Prostate gland (tissue), 2 donors: ENCODE measurements at regions not wholly inside any gene's neighbourhood (a gene's known extent, or its start where the extent isn't known, plus 50 kb on each side); places are given as distances from the start of the nearest gene placed in this dataset.

Source experiments
- DNase-seq: peaks from one replicate; pipeline ENCODE4 v3.0.0-alpha.2; 2019; ENCODE audit warnings: low spot score
- H3K27ac ChIP-seq, 2 donors: fragments of 200-600 bp; sonication (generic); 2 replicates each; pipeline ENCODE4 v1.5.1; 2017 to 2019
- H3K27me3 ChIP-seq: fragments of 200-600 bp; sonication (generic); replicated peaks from 2 replicates; pipeline ENCODE4 v1.5.1; 2019; ENCODE audit not compliant: insufficient read depth
- H3K36me3 ChIP-seq, 2 donors: fragments of 200-600 bp; sonication (generic); 1 replicate in 1 of 2; 2 replicates in 1 of 2; pipeline versions ENCODE4 v1.5.1 to v1.8.1; 2017 to 2019
- H3K4me1 ChIP-seq: fragments of 200-600 bp; sonication (generic); replicated peaks from 2 replicates; pipeline ENCODE4 v1.5.1; 2019
- H3K4me3 ChIP-seq, 2 donors: fragments of 200-600 bp; sonication (generic); 2 replicates each; pipeline ENCODE4 v1.5.1; 2017 to 2019
- H3K9me3 ChIP-seq: fragments of 200-600 bp; sonication (generic); 2 replicates; pipeline ENCODE4 v1.5.1; 2017
- POLR2A ChIP-seq: fragments of 450-650 bp; IDR thresholded peaks from one replicate; pipeline ENCODE4 v1.6.1; 2016; ENCODE audit warnings: antibody characterized with exemption, mild to moderate bottlenecking
- POLR2AphosphoS5 ChIP-seq: sonication (generic); formaldehyde crosslinking; IDR thresholded peaks from one replicate; pipeline ENCODE4 v1.6.1; 2017; ENCODE audit warnings: antibody characterized with exemption
- WGBS: methylation state at CpG from one replicate; pipeline ENCODE4 v1.1.5; 2018; 5-methylcytosine and 5-hydroxymethylcytosine counted together
- intact Hi-C: fragments of 100-400 bp; cut with DNase I; formaldehyde crosslinking; loops from one replicate; pipeline ENCODE4 v1.14.2; 2022
- TF ChIP-seq, protein P1 (sequence below), 4 experiments: fragments of 200-600 bp in 2 of 4; fragments of 450-650 bp in 2 of 4; sonication (generic) in 2 of 4; IDR thresholded peaks; 1 replicate in 3 of 4; 2 replicates in 1 of 4; pipeline ENCODE4 v1.5.1; 2016 to 2019; ENCODE audit warnings: antibody characterized with exemption in 4 of 4, mild to moderate bottlenecking in 2 of 4, moderate library complexity in 2 of 4

DNA sequence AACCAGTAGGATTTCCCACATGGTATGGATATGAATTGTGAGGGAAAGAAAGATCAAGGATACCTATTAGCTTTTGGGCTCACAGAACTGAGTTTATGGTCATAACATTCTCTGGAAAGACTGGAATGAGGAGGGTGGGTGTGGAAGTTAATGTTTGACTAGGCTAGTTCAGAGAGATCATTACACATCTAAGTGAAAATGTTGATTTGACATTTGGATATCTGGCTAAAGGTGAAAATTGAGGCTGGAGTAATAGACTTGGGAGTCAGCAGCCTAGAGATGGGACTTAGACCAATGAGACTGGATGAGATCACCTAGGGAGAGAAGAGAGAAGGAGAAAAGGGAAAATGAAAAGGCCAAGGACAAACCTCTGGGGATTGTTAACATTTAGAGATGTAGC, 437.3 kb downstream of the CCSER2 start:
- Histone ChIP-seq H3K4me3 (no peak overlapping the region), H3K27ac (no peak overlapping the region), H3K4me1 (no peaks in the 10 kb centered on the region), H3K27me3 (no peaks in the 10 kb centered on the region), H3K9me3 (no peaks in the 10 kb centered on the region), H3K36me3 (no peaks in the 10 kb centered on the region)
- TF ChIP-seq POLR2AphosphoS5 (no peak), POLR2A (no peak)
- TF ChIP-seq, protein P1, sequence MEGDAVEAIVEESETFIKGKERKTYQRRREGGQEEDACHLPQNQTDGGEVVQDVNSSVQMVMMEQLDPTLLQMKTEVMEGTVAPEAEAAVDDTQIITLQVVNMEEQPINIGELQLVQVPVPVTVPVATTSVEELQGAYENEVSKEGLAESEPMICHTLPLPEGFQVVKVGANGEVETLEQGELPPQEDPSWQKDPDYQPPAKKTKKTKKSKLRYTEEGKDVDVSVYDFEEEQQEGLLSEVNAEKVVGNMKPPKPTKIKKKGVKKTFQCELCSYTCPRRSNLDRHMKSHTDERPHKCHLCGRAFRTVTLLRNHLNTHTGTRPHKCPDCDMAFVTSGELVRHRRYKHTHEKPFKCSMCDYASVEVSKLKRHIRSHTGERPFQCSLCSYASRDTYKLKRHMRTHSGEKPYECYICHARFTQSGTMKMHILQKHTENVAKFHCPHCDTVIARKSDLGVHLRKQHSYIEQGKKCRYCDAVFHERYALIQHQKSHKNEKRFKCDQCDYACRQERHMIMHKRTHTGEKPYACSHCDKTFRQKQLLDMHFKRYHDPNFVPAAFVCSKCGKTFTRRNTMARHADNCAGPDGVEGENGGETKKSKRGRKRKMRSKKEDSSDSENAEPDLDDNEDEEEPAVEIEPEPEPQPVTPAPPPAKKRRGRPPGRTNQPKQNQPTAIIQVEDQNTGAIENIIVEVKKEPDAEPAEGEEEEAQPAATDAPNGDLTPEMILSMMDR (IDR thresholded peaks at IDR 0.05): no peak
- intact Hi-C loops: no loop called here
- DNase-seq: no peak

DNA sequence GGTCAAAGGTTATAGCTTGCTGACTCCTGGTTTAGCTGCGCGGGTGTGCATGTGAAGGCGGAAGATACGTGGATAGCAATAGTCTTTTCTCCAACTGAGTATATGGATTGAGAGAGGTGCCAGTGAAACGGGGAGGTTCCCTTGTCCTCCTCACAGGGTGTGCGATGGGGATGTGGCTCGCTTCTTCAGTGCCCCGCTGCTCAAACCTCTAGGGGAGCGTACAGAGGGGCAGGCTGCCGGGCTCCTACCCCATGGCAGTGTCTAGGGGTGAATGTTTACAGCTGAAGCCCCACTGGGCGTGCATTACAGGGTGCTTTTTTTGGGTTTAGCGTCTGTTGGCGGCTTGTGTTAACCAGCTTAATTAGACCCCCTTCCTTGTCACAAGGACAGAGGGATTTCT, 438.5 kb downstream of the CCSER2 start:
- Histone ChIP-seq H3K4me1 (no peaks in the 10 kb centered on the region), H3K4me3 (no peak overlapping the region), H3K27ac (no peak overlapping the region), H3K9me3 (no peaks in the 10 kb centered on the region), H3K27me3 (no peaks in the 10 kb centered on the region), H3K36me3 (no peaks in the 10 kb centered on the region)
- TF ChIP-seq POLR2A: no peak
- TF ChIP-seq, protein P1 (IDR thresholded peaks at IDR 0.05): no peak
- TF ChIP-seq POLR2AphosphoS5: no peak
- intact Hi-C loops: no loop called here
- 91% methylated on average over 13 of the region's 13 CpGs for WGBS
- DNase-seq: no peak

DNA sequence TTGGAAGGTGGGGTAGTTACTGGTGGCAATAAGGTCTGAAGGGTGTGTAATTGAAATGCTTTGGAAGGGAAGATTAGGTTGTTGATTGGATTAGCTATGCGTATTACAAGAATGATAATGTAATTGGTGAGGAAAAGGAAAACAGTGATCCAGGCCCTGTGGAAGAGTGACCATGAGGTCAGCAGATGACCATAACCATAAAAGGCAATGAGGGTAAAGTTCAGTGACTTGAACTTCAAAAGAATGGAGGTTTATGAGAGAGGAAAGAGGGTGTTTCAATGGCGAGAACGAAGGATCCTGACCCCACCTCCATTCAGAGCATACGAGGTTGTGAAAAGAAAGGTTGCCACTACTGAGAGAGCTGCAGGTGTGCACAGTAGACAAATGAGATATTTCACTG, 439.7 kb downstream of the CCSER2 start:
- Histone ChIP-seq H3K4me3 (no peak overlapping the region), H3K4me1 (no peaks in the 10 kb centered on the region), H3K27ac (no peak overlapping the region), H3K27me3 (no peaks in the 10 kb centered on the region), H3K9me3 (no peaks in the 10 kb centered on the region), H3K36me3 (no peaks in the 10 kb centered on the region)
- no peak for TF ChIP-seq POLR2AphosphoS5
- TF ChIP-seq POLR2A: no peak
- TF ChIP-seq, protein P1 (IDR thresholded peaks at IDR 0.05): no peak
- no peak for DNase-seq
- 48% methylated on average over 4 of the region's 4 CpGs for WGBS
- intact Hi-C loops: no loop called here

DNA sequence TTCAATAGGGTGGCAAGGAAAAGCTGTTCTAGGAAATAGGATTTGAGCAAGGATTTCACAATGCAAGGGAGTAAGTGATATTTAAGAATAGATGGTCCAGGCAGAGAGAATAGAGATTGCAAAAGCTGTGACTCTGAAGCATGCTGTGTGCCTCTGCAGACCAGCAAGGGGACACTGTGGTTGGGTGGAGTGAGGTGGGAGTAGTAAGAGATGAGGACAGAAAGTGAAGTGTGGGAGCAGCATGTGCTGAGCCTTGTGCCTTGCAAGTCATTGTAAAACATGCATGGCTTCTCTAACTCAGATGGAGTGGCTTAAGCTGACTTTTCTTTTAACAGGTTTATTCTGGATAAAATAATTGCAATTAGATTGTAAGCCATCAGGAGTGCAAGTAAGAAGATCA, 442.4 kb downstream of the CCSER2 start:
- no peaks in the 10 kb centered on the region for H3K4me1 ChIP-seq
- no peaks in the 10 kb centered on the region for H3K36me3 ChIP-seq
- H3K27me3 ChIP-seq: no peaks in the 10 kb centered on the region
- H3K9me3 ChIP-seq: no peaks in the 10 kb centered on the region
- TF ChIP-seq POLR2A (no peak), POLR2AphosphoS5 (no peak)
- intact Hi-C loops: no loop called here
- no peak overlapping the region for H3K27ac ChIP-seq
- no peak overlapping the region for H3K4me3 ChIP-seq
- no peak for DNase-seq

DNA sequence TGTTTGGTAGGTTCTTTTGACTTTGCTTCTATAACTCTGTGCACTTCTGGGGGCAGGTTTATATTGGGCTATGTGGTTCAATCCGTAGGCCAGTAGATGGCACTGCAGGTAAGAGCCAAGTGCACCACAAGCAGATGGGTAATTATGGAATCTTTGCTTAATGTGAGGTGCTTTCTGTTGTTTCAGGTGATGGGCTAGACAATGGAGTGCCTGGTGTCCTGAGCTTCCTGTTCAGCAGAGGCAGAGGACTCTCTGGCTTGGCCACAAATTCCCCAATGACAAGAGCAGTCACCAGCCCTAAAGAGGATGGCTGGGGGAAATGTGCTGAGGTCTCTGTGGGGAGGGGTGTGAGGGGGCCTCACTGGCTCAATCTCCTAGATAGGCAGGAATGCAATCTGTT, 455.0 kb downstream of the CCSER2 start:
- no peak for TF ChIP-seq POLR2A
- TF ChIP-seq, protein P1 (IDR thresholded peaks at IDR 0.05): peak in 2 of 4 experiments; percentile 53 to 55
- Histone ChIP-seq H3K36me3 (no peaks in the 10 kb centered on the region), H3K9me3 (no peaks in the 10 kb centered on the region), H3K27me3 (no peaks in the 10 kb centered on the region), H3K27ac (no peak overlapping the region), H3K4me3 (no peak overlapping the region), H3K4me1 (no peaks in the 10 kb centered on the region)
- WGBS: 0% methylated on average over 1 of the region's 1 CpG
- no peak for DNase-seq
- intact Hi-C loops: loop anchor here (5.0 kb wide), 1 partner anchor 1594 kb away; no protein-coding TSS in a partner anchor
